ENCODE measurements at regions not wholly inside any gene's neighbourhood (a gene's known extent, or its start where the extent isn't known, plus 50 kb on each side); places are given as distances from the start of the nearest gene placed in this dataset.

DNA sequence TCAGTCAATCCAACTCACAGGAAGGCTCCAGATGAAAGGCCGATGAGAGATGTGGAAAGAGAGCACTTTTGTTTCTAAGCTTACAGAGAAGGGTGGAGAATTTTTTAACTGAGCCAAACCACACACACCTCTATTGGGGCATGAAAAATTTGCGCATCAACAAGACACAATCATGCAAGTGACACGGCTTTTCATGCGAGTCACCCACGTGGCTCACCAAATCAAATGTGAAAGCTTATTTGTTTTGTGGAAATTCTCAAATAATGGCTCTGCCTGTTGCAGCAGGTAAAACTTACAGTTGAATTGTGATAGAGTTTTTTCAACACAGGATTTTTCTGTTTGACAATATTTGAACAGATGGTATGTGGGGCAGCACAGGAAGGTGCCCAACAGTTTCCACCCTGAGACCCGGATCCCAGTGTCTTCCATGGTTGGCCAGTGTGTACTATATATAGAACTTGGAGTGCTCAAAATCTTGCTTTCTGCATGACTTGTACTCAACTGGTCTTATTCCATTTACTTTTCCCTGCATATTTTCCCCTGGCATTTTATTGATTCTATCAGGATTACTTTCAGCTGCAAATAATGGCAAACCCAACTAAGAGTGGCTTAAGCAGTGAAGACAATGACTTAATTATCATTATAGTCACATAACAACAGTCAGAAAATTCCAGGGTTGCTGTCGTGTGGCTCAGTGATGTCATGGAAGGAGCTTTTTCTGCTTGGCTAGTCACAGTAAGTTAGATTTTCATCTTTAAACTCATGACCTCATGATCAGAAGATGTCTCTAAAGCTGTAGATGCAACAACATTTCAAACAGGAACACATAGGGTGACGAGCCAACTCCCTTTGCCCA is 90.6 kb upstream of the SIM2 start:
- no peak for ATAC-seq
- DNase-seq = no peak
- Histone ChIP-seq H3K36me3 (ENCODE audit: low read depth) (no peaks in the 10 kb centered on the region), H3K4me1 (ENCODE audit: low read depth) (no peaks in the 10 kb centered on the region), H3K4me3 (no peak overlapping the region), H3K9me3 (peaks cover 4% of the 10 kb centered on the region)
- TF ChIP-seq, protein P1, sequence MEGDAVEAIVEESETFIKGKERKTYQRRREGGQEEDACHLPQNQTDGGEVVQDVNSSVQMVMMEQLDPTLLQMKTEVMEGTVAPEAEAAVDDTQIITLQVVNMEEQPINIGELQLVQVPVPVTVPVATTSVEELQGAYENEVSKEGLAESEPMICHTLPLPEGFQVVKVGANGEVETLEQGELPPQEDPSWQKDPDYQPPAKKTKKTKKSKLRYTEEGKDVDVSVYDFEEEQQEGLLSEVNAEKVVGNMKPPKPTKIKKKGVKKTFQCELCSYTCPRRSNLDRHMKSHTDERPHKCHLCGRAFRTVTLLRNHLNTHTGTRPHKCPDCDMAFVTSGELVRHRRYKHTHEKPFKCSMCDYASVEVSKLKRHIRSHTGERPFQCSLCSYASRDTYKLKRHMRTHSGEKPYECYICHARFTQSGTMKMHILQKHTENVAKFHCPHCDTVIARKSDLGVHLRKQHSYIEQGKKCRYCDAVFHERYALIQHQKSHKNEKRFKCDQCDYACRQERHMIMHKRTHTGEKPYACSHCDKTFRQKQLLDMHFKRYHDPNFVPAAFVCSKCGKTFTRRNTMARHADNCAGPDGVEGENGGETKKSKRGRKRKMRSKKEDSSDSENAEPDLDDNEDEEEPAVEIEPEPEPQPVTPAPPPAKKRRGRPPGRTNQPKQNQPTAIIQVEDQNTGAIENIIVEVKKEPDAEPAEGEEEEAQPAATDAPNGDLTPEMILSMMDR (IDR thresholded peaks at IDR 0.05) = no peak
- intact Hi-C loops (cut with DNase I, micrococcal nuclease) = no loop called here

- TF ChIP-seq, protein P1 (IDR thresholded peaks at IDR 0.05) = no peak
- Histone ChIP-seq H3K36me3 (ENCODE audit: low read depth) (no peaks in the 10 kb centered on the region), H3K9me3 (peaks cover 4% of the 10 kb centered on the region), H3K4me1 (ENCODE audit: low read depth) (no peaks in the 10 kb centered on the region), H3K4me3 (no peak overlapping the region)
- ATAC-seq (no peak), DNase-seq (no peak)
- intact Hi-C loops (cut with DNase I, micrococcal nuclease) = no loop called here
Measured at GRCh38 chr21:36608897-36609225, 90.1 kb upstream of the SIM2 start.

DNA sequence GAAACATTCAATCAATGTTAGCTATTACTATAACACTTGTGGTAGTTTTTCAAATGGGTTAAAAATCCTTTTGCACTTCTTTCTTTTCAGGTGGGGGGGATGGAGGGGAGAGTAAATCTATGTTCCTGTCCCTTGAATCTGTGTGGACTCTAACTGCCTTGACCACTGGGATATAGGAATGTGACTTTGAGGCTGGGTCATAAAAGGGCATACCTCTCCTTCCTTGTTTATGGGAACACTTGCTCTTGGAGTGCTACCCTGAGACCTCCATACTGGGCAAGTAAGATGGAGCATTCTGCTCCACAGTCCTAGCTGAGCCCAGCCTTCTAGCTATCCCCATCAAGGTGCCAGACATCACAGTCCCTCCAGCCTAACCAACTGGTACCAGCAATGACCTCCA is 89.3 kb upstream of the SIM2 start:
- Histone ChIP-seq H3K36me3 (ENCODE audit: low read depth) (no peaks in the 10 kb centered on the region), H3K9me3 (peaks cover 4% of the 10 kb centered on the region), H3K4me3 (no peak overlapping the region), H3K4me1 (ENCODE audit: low read depth) (no peaks in the 10 kb centered on the region)
- ATAC-seq (no peak), DNase-seq (no peak)
- intact Hi-C loops (cut with DNase I, micrococcal nuclease) = no loop called here
- TF ChIP-seq, protein P1 (IDR thresholded peaks at IDR 0.05) = no peak

DNA sequence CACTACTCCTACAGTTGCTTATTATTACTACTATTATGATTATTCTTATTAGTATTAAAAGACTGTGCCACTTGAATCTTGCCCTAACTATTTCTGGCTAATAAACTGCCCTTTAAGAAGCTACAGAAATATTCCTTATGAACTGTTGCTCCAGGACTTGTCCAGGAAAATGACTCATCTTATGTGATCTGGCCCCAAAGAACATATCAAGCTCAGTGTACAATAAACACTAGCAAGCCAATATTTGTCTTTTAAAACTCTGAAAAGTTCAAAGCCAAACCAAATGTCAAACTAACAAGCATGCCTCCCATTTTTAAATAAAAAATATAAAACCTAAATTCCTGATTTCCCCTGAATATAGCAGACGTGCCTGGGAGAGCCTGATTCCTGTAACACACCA is 88.7 kb upstream of the SIM2 start:
- Histone ChIP-seq H3K4me3 (no peak overlapping the region), H3K9me3 (peaks cover 4% of the 10 kb centered on the region), H3K36me3 (ENCODE audit: low read depth) (no peaks in the 10 kb centered on the region), H3K4me1 (ENCODE audit: low read depth) (no peaks in the 10 kb centered on the region)
- DNase-seq (no peak), ATAC-seq (no peak)
- TF ChIP-seq, protein P1 (IDR thresholded peaks at IDR 0.05) = no peak
- intact Hi-C loops (cut with DNase I, micrococcal nuclease) = no loop called here

GRCh38 chr21:36610935-36611334 is 88.0 kb upstream of the SIM2 start:
- peaks cover 4% of the 10 kb centered on the region for H3K9me3 ChIP-seq
- H3K36me3 ChIP-seq (ENCODE audit: low read depth) = no peaks in the 10 kb centered on the region
- H3K4me3 ChIP-seq = no peak overlapping the region
- H3K4me1 ChIP-seq (ENCODE audit: low read depth) = no peaks in the 10 kb centered on the region
- ATAC-seq = no peak
- intact Hi-C loops (cut with DNase I, micrococcal nuclease) = no loop called here
- TF ChIP-seq, protein P1 (IDR thresholded peaks at IDR 0.05) = no peak
- no peak for DNase-seq
